HepG2 (cell line): ENCODE measurements at regions not wholly inside any gene's neighbourhood (a gene's known extent, or its start where the extent isn't known, plus 50 kb on each side); places are given as distances from the start of the nearest gene placed in this dataset.

Experiments used
- ATF2 ChIP-seq: sonication (generic); formaldehyde crosslinking; IDR thresholded peaks from 2 replicates; pipeline ENCODE4 v1.4.0; 2020; ENCODE audit warnings: missing genetic modification reagents
- ELK4 ChIP-seq: sonication (generic); formaldehyde crosslinking; IDR thresholded peaks from 2 replicates; pipeline ENCODE4 v1.9.0; 2021; ENCODE audit warnings: missing genetic modification reagents, borderline replicate concordance
- FOXO1 ChIP-seq: sonication (generic); formaldehyde crosslinking; IDR thresholded peaks from 2 replicates; pipeline ENCODE4 v1.4.0; 2020; ENCODE audit warnings: missing genetic modification reagents
- MAFF ChIP-seq: IDR thresholded peaks from 2 replicates; pipeline ENCODE4 v1.6.1; 2011; ENCODE audit warnings: low read depth, low read length, improper control_type of control experiment
- MED1 ChIP-seq: sonication (generic); formaldehyde crosslinking; IDR thresholded peaks from 2 replicates; pipeline ENCODE4 v1.4.0; 2020; ENCODE audit warnings: missing genetic modification reagents
- NFAT5 ChIP-seq: sonication (generic); formaldehyde crosslinking; IDR thresholded peaks from 2 replicates; pipeline ENCODE4 v1.4.0; 2020; ENCODE audit warnings: missing genetic modification reagents
- PREB ChIP-seq: sonication (generic); formaldehyde crosslinking; IDR thresholded peaks from 2 replicates; pipeline ENCODE4 v1.4.0; 2020; ENCODE audit warnings: missing genetic modification reagents
- RAD21 ChIP-seq: fragments of 450-650 bp; formaldehyde crosslinking; IDR thresholded peaks from 2 replicates; pipeline ENCODE4 v1.5.0; 2020; ENCODE audit warnings: mild to moderate bottlenecking
- RBFOX2 ChIP-seq: fragments of 200-400 bp; formaldehyde crosslinking; IDR thresholded peaks from 2 replicates; pipeline ENCODE4 v1.6.1; 2017; ENCODE audit warnings: low read depth, mild to moderate bottlenecking, low read length
- RBM39 ChIP-seq: fragments of 200-400 bp; formaldehyde crosslinking; IDR thresholded peaks from one replicate; pipeline ENCODE4 v1.6.1; 2018; ENCODE audit warnings: antibody characterized with exemption, mild to moderate bottlenecking, low read depth, low read length; ENCODE audit not compliant: poor library complexity, severe bottlenecking
- RFX5 ChIP-seq: IDR thresholded peaks from 2 replicates; pipeline ENCODE4 v1.6.1; 2011; ENCODE audit warnings: low read depth, low read length, improper control_type of control experiment
- ZBTB43 ChIP-seq: sonication (generic); formaldehyde crosslinking; conservative IDR thresholded peaks from 2 replicates; pipeline ENCODE4 v1.4.0; 2020; ENCODE audit warnings: missing genetic modification reagents
- ZNF512 ChIP-seq: sonication (generic); formaldehyde crosslinking; IDR thresholded peaks from 2 replicates; pipeline ENCODE4 v1.4.0; 2020; ENCODE audit warnings: mild to moderate bottlenecking, missing genetic modification reagents
- ZNF629 ChIP-seq: sonication (generic); formaldehyde crosslinking; conservative IDR thresholded peaks from 2 replicates; pipeline ENCODE4 v1.5.0; 2020; ENCODE audit warnings: missing genetic modification reagents

GRCh38 chr18:62460851-62461300 lies 61.9 kb upstream of the ZCCHC2 start (continued):
- TF ChIP-seq ELK4 (CRISPR knock-in tag) (no peak), RBFOX2 (no peak), MAFF (peak; percentile 56), PREB (CRISPR knock-in tag) (no peak), ATF2 (CRISPR knock-in tag) (peak; percentile 76), ZBTB43 (0 out of 2 replicates have a peak, but pooled peaks have one; percentile 45), ZNF629 (CRISPR knock-in tag) (peak; percentile 13; the same call in 1 of the 2 replicates), RBM39 (no peak), ZNF512 (CRISPR knock-in tag) (no peak), MED1 (peak; percentile 95), NFAT5 (CRISPR knock-in tag) (no peak), RAD21 (CRISPR knock-in tag) (peak; percentile 56; the same call in 1 of the 2 replicates), FOXO1 (CRISPR knock-in tag) (peak; percentile 89), RFX5 (no peak)
